ENCODE measurements at regions not wholly inside any gene's neighbourhood (a gene's known extent, or its start where the extent isn't known, plus 50 kb on each side); places are given as distances from the start of the nearest gene placed in this dataset.

- H2BK5ac ChIP-seq (ENCODE audit: low read depth, low read length, poor library complexity, severe bottlenecking), result no peak overlapping the region
These were observed 157.7 kb upstream of the LHX8 start for GRCh38 chr1:74976491-74976890.

More at GRCh38 chr1:74976491-74976890, 157.7 kb upstream of the LHX8 start:
- Histone ChIP-seq H3K27me3 (ENCODE audit: control insufficient read depth, insufficient read depth, low read length) (no peaks in the 10 kb centered on the region), H4K91ac (ENCODE audit: insufficient read depth, low read depth, low read length) (no peak overlapping the region), H3K56ac (ENCODE audit: extremely low read depth, insufficient read depth, low read length) (no peak overlapping the region), H3K9me3 (ENCODE audit: control insufficient read depth, insufficient read depth, low read length) (no peaks in the 10 kb centered on the region), H3K4ac (ENCODE audit: low read depth, low read length) (no peak overlapping the region), H4K20me1 (ENCODE audit: insufficient read depth, low read length) (no peaks in the 10 kb centered on the region), H4K8ac (ENCODE audit: low read depth in 2 of 2, low read length in 2 of 2) (no peak overlapping the region), H2AFZ (replicated peaks; ENCODE audit: low read length, poor library complexity) (no peak overlapping the region), H3K18ac (ENCODE audit: low read depth, low read length) (no peak overlapping the region), H4K5ac (ENCODE audit: low read depth, low read length) (no peak overlapping the region), H2BK120ac (ENCODE audit: low read depth, low read length) (no peak overlapping the region), H3K4me3 (ENCODE audit: insufficient read depth, low read depth, low read length) (no peak overlapping the region), H3K14ac (replicated peaks; ENCODE audit: low read depth, low read length) (no peak overlapping the region), H2BK15ac (ENCODE audit: low read depth, low read length) (no peak overlapping the region), H2BK20ac (ENCODE audit: low read depth, low read length) (no peak overlapping the region), H3K27ac (ENCODE audit: insufficient read depth, low read length) (no peak overlapping the region), H3K9me1 (ENCODE audit: insufficient read depth, low read length) (no peaks in the 10 kb centered on the region), H2AK5ac (ENCODE audit: low read depth, low read length) (no peak overlapping the region), H3K79me1 (ENCODE audit: low read depth in 1 of 2, low read length in 2 of 2) (no peaks in the 10 kb centered on the region), H3K23ac (ENCODE audit: low read depth, low read length) (no peak overlapping the region), H2AK9ac (replicated peaks; ENCODE audit: low read depth, low read length, poor library complexity) (no peak overlapping the region), H3K4me2 (ENCODE audit: low read depth, low read length) (no peak overlapping the region), H3K36me3 (ENCODE audit: control insufficient read depth, insufficient read depth, low read length) (no peaks in the 10 kb centered on the region), H3K4me1 (ENCODE audit: control insufficient read depth, insufficient read depth, low read length) (no peaks in the 10 kb centered on the region), H3K9ac (ENCODE audit: low read depth, low read length) (no peak overlapping the region)
- ATAC-seq (ENCODE audit: low read depth) (no peak), DNase-seq (no peak)
- dilution Hi-C loops (cut with HindIII; ENCODE audit: low sequenced_read_pairs, unreplicated experiment) (no loop called here), in situ Hi-C loops (cut with MboI; ENCODE audit: low sequenced_read_pairs) (no loop called here), intact Hi-C loops (cut with micrococcal nuclease) (no loop called here)
- no TSS peak for BruUV-seq (replicated peaks)
- ChIA-PET CTCF (no interaction called here), POLR2A (ENCODE audit: unreplicated experiment) (no interaction called here)
- no peak for TF ChIP-seq MXI1 (IDR thresholded peaks at IDR 0.05; ENCODE audit: borderline replicate concordance, low read depth, low read length)
- TF ChIP-seq MAFK (IDR thresholded peaks at IDR 0.05; ENCODE audit: low read depth, low read length), result no peak
- TF ChIP-seq, protein P1, sequence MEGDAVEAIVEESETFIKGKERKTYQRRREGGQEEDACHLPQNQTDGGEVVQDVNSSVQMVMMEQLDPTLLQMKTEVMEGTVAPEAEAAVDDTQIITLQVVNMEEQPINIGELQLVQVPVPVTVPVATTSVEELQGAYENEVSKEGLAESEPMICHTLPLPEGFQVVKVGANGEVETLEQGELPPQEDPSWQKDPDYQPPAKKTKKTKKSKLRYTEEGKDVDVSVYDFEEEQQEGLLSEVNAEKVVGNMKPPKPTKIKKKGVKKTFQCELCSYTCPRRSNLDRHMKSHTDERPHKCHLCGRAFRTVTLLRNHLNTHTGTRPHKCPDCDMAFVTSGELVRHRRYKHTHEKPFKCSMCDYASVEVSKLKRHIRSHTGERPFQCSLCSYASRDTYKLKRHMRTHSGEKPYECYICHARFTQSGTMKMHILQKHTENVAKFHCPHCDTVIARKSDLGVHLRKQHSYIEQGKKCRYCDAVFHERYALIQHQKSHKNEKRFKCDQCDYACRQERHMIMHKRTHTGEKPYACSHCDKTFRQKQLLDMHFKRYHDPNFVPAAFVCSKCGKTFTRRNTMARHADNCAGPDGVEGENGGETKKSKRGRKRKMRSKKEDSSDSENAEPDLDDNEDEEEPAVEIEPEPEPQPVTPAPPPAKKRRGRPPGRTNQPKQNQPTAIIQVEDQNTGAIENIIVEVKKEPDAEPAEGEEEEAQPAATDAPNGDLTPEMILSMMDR (conservative IDR thresholded peaks at IDR 0.05; ENCODE audit: low read depth, low read length), result no peak
- TF ChIP-seq NFE2L2 (IDR thresholded peaks at IDR 0.05; ENCODE audit: low read depth, low read length), result no peak
- no peak for TF ChIP-seq RFX5 (IDR thresholded peaks at IDR 0.05; ENCODE audit: low read depth, low read length)
- TF ChIP-seq BHLHE40 (IDR thresholded peaks at IDR 0.05; ENCODE audit: low read depth, low read length), result no peak
- TF ChIP-seq, protein P2, sequence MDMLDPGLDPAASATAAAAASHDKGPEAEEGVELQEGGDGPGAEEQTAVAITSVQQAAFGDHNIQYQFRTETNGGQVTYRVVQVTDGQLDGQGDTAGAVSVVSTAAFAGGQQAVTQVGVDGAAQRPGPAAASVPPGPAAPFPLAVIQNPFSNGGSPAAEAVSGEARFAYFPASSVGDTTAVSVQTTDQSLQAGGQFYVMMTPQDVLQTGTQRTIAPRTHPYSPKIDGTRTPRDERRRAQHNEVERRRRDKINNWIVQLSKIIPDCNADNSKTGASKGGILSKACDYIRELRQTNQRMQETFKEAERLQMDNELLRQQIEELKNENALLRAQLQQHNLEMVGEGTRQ (IDR thresholded peaks at IDR 0.05; ENCODE audit: low read depth, low read length), result no peak
- TF ChIP-seq, protein P3, sequence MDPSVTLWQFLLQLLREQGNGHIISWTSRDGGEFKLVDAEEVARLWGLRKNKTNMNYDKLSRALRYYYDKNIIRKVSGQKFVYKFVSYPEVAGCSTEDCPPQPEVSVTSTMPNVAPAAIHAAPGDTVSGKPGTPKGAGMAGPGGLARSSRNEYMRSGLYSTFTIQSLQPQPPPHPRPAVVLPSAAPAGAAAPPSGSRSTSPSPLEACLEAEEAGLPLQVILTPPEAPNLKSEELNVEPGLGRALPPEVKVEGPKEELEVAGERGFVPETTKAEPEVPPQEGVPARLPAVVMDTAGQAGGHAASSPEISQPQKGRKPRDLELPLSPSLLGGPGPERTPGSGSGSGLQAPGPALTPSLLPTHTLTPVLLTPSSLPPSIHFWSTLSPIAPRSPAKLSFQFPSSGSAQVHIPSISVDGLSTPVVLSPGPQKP (IDR thresholded peaks at IDR 0.05; ENCODE audit: borderline replicate concordance, low read depth, low read length), result no peak
- TF ChIP-seq CHD1 (IDR thresholded peaks at IDR 0.05; ENCODE audit: low read depth, low read length), result no peak
- TF ChIP-seq CEBPB (IDR thresholded peaks at IDR 0.05; ENCODE audit: low read depth, low read length), result no peak
- no peak for TF ChIP-seq RAD21 (IDR thresholded peaks at IDR 0.05; ENCODE audit: low read length)
- TF ChIP-seq MAZ (IDR thresholded peaks at IDR 0.05; ENCODE audit: borderline replicate concordance, low read depth, low read length), result no peak
- TF ChIP-seq SMC3 (IDR thresholded peaks at IDR 0.05; ENCODE audit: low read depth, low read length), result no peak
- TF ChIP-seq POLR2A (IDR thresholded peaks at IDR 0.05; ENCODE audit: low read depth, low read length), result no peak
- no peak for TF ChIP-seq RCOR1 (IDR thresholded peaks at IDR 0.05; ENCODE audit: insufficient replicate concordance, low read length)
